Smooth muscle cell (in vitro differentiated cells): ENCODE measurements at regions not wholly inside any gene's neighbourhood (a gene's known extent, or its start where the extent isn't known, plus 50 kb on each side); places are given as distances from the start of the nearest gene placed in this dataset.

Source experiments
- DNase-seq: peaks from one replicate; lab custom pipeline; 2025; ENCODE audit not compliant: unreplicated experiment; lab: John Stamatoyannopoulos, UW
- H2AFZ ChIP-seq: fragments of 200-600 bp; sonication (generic); 2 replicates; pipeline ENCODE4 v1.6.0; 2016; ENCODE audit warnings: antibody characterized with exemption, low read depth, mild to moderate bottlenecking
- H3F3A ChIP-seq: fragments of 200-600 bp; sonication (generic); 2 replicates; pipeline ENCODE4 v1.6.0; 2017; ENCODE audit warnings: antibody characterized with exemption, low read depth
- H3K27ac ChIP-seq: fragments of 200-600 bp; sonication (generic); 2 replicates; pipeline ENCODE4 v1.5.1; 2016; ENCODE audit warnings: low read depth, mild to moderate bottlenecking
- H3K27me3 ChIP-seq: fragments of 200-600 bp; sonication (generic); 2 replicates; pipeline ENCODE4 v1.6.1; 2016; ENCODE audit warnings: low read depth, mild to moderate bottlenecking
- H3K36me3 ChIP-seq: fragments of 200-600 bp; sonication (generic); 2 replicates; pipeline ENCODE4 v1.5.1; 2016; ENCODE audit warnings: low read depth
- H3K4me1 ChIP-seq: fragments of 200-600 bp; sonication (generic); 2 replicates; pipeline ENCODE4 v1.5.1; 2016; ENCODE audit warnings: low read depth
- H3K4me2 ChIP-seq: fragments of 200-600 bp; sonication (generic); 2 replicates; pipeline ENCODE4 v1.6.0; 2016; ENCODE audit warnings: mild to moderate bottlenecking
- H3K4me3 ChIP-seq: fragments of 200-600 bp; sonication (generic); 2 replicates; pipeline ENCODE4 v1.5.1; 2016; ENCODE audit warnings: mild to moderate bottlenecking
- H3K79me2 ChIP-seq: fragments of 200-600 bp; sonication (generic); 2 replicates; pipeline ENCODE4 v1.6.0; 2016; ENCODE audit warnings: low read depth, mild to moderate bottlenecking
- H3K9ac ChIP-seq: fragments of 200-600 bp; sonication (generic); 2 replicates; pipeline ENCODE4 v1.6.0; 2016; ENCODE audit warnings: low read depth
- H3K9me3 ChIP-seq: fragments of 200-600 bp; sonication (generic); replicated peaks from 2 replicates; pipeline ENCODE4 v1.5.1; 2016; ENCODE audit warnings: low read depth
- H4K20me1 ChIP-seq: fragments of 200-600 bp; sonication (generic); 2 replicates; pipeline ENCODE4 v1.6.0; 2016; ENCODE audit warnings: low read depth
- WGBS: methylation state at CpG from one replicate; pipeline ENCODE4 v1.1.7; 2016; ENCODE audit warnings: low lambda C conversion rate; 5-methylcytosine and 5-hydroxymethylcytosine counted together
- TF ChIP-seq, protein P1 (sequence below): fragments of 200-600 bp; sonication (generic); IDR thresholded peaks from 2 replicates; pipeline ENCODE4 v1.5.1; 2017; ENCODE audit warnings: borderline replicate concordance, mild to moderate bottlenecking, antibody characterized with exemption; ENCODE audit not compliant: insufficient read depth, poor library complexity, severe bottlenecking

DNA sequence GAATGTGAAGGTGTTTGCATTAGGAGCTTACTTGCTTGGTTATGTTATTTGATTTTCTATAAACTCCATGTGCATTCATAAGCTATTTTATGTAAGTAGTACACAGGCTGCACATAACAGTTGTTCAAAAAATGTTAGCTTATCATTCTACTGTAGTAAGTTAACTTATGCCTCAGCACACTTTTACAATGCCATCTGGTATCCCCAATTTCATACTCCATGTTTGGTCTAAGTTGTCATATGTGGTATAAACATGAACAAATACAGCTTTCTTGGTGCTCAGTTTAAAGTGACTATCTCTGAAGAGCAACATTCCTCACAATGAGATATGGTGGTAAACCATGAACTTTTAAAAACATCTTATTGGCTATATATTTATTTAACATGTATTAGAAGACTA, 104.3 kb upstream of the LEF1 start:
- Histone ChIP-seq H3K9ac (no peak overlapping the region), H4K20me1 (no peaks in the 10 kb centered on the region), H3K4me2 (peak overlapping the region; percentile 25), H3K27me3 (no peaks in the 10 kb centered on the region), H3F3A (no peaks in the 10 kb centered on the region), H3K79me2 (no peaks in the 10 kb centered on the region), H3K36me3 (no peaks in the 10 kb centered on the region), H2AFZ (no peak overlapping the region), H3K4me1 (no peaks in the 10 kb centered on the region), H3K27ac (peak overlapping the region; percentile 1), H3K9me3 (no peaks in the 10 kb centered on the region), H3K4me3 (no peak overlapping the region)
- no peak for DNase-seq
- TF ChIP-seq, protein P1, sequence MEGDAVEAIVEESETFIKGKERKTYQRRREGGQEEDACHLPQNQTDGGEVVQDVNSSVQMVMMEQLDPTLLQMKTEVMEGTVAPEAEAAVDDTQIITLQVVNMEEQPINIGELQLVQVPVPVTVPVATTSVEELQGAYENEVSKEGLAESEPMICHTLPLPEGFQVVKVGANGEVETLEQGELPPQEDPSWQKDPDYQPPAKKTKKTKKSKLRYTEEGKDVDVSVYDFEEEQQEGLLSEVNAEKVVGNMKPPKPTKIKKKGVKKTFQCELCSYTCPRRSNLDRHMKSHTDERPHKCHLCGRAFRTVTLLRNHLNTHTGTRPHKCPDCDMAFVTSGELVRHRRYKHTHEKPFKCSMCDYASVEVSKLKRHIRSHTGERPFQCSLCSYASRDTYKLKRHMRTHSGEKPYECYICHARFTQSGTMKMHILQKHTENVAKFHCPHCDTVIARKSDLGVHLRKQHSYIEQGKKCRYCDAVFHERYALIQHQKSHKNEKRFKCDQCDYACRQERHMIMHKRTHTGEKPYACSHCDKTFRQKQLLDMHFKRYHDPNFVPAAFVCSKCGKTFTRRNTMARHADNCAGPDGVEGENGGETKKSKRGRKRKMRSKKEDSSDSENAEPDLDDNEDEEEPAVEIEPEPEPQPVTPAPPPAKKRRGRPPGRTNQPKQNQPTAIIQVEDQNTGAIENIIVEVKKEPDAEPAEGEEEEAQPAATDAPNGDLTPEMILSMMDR = no peak

DNA sequence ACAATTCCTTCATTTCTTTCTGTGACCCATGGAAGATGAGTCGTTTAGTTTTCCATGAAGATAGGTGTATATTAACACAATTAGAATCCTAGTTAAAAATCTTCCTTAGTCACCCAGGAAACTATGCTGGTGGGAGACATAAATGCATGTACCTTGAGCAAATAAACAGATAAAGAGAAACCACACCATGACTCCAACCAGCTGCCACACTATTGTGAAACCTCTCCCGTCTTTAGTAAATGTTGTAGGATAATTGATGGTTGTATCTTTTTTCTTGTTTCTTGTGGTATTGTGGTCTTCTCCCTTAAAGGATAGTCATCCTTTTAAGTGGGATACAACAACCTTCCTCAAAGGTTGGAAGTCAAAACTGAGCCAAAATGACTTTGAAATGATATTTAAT, 103.8 kb upstream of the LEF1 start:
- Histone ChIP-seq H3K27ac (peak overlapping the region; percentile 46), H3K4me2 (peak overlapping the region; percentile 25)

DNA sequence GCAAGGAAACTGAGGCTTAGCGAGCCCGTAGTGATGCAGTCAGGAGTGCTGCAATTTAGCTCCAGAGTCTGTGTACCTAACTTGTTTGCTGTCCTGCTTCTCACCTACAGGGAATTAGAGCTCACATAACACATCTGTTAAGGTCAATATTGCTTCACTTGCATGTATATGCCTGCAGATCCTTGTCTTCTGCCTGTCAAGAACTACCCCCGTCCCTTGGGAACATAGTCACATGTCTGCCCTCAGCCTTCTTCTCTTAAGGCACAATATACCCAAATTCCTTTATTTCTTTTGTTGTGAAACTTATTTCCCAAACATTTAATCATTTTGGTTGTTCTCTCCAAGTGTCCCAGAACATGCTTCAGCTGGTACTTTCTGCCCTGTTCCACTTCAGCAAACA, 103.3 kb upstream of the LEF1 start:
- H3K36me3 ChIP-seq = no peaks in the 10 kb centered on the region
- peak overlapping the region; percentile 25 for H3K4me2 ChIP-seq
- 87% methylated on average over 3 of the region's 3 CpGs for WGBS
- no peaks in the 10 kb centered on the region for H3K27me3 ChIP-seq
- H3K4me1 ChIP-seq = no peaks in the 10 kb centered on the region
- TF ChIP-seq, protein P1 = no peak
- H3K27ac ChIP-seq = peak overlapping the region; percentile 46
- DNase-seq = no peak
- H3K79me2 ChIP-seq = no peaks in the 10 kb centered on the region
- no peak overlapping the region for H2AFZ ChIP-seq
- H3F3A ChIP-seq = no peaks in the 10 kb centered on the region
- H3K9ac ChIP-seq = no peak overlapping the region
- H3K4me3 ChIP-seq = no peak overlapping the region
- no peaks in the 10 kb centered on the region for H4K20me1 ChIP-seq
- H3K9me3 ChIP-seq = no peaks in the 10 kb centered on the region

More for the DNA sequence above, 103.8 kb upstream of the LEF1 start:
- Histone ChIP-seq H4K20me1 (no peaks in the 10 kb centered on the region), H3K79me2 (no peaks in the 10 kb centered on the region), H3K36me3 (no peaks in the 10 kb centered on the region), H3K4me1 (no peaks in the 10 kb centered on the region), H3F3A (no peaks in the 10 kb centered on the region), H2AFZ (no peak overlapping the region), H3K9ac (no peak overlapping the region), H3K4me3 (no peak overlapping the region), H3K9me3 (no peaks in the 10 kb centered on the region), H3K27me3 (no peaks in the 10 kb centered on the region)
- TF ChIP-seq, protein P1 = no peak
- DNase-seq = no peak
- 29% methylated on average over 2 of the region's 2 CpGs for WGBS
